GM10248 (cell line): ENCODE measurements at regions not wholly inside any gene's neighbourhood (a gene's known extent, or its start where the extent isn't known, plus 50 kb on each side); places are given as distances from the start of the nearest gene placed in this dataset.

Source experiments
- CTCF ChIA-PET: fragments of 300-600 bp; sonication (Branson Sonifier 250); formaldehyde crosslinking; extraction: SDS; loops from one replicate; lab custom pipeline; 2021; ENCODE audit warnings: antibody characterized with exemption; lab: Yijun Ruan, JAX
- POLR2A ChIA-PET: fragments of 350-650 bp; sonication (Branson Sonifier 250); formaldehyde crosslinking; extraction: SDS; loops from one replicate; lab custom pipeline; 2020; ENCODE audit warnings: antibody characterized with exemption; lab: Yijun Ruan, JAX
- DNase-seq: peaks from one replicate; pipeline ENCODE4 v3.0.0; 2012; ENCODE audit errors: extremely low spot score
- TF ChIP-seq, protein P1 (sequence below): IDR thresholded peaks from 2 replicates; pipeline ENCODE4 v1.5.1; 2012; ENCODE audit warnings: mild to moderate bottlenecking, low read depth; ENCODE audit errors: extremely low read depth, missing control alignments, control extremely low read depth

DNA sequence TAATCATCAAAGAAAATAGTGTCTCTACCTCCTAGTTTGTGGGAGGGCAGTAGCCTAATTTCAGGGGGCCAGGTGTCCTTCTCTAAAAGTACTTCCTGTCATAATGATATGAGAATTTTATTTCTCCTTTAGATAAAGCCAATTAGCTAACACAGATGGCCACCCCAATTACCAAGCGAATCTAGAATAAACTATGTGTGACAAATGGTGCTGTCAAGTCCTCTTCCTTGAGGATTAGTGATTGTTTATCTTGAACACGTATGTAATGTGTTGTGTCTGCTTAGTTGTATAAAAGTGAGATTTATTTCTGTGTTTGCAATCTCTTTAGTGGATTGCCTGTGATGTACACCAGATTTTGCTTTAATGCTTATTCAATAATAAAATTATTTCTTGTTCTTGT lies 1120.0 kb downstream of the SORCS1 start:
- ChIA-PET CTCF (no interaction called here), POLR2A (no interaction called here)
- TF ChIP-seq, protein P1, sequence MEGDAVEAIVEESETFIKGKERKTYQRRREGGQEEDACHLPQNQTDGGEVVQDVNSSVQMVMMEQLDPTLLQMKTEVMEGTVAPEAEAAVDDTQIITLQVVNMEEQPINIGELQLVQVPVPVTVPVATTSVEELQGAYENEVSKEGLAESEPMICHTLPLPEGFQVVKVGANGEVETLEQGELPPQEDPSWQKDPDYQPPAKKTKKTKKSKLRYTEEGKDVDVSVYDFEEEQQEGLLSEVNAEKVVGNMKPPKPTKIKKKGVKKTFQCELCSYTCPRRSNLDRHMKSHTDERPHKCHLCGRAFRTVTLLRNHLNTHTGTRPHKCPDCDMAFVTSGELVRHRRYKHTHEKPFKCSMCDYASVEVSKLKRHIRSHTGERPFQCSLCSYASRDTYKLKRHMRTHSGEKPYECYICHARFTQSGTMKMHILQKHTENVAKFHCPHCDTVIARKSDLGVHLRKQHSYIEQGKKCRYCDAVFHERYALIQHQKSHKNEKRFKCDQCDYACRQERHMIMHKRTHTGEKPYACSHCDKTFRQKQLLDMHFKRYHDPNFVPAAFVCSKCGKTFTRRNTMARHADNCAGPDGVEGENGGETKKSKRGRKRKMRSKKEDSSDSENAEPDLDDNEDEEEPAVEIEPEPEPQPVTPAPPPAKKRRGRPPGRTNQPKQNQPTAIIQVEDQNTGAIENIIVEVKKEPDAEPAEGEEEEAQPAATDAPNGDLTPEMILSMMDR, result no peak
- no peak for DNase-seq

DNA sequence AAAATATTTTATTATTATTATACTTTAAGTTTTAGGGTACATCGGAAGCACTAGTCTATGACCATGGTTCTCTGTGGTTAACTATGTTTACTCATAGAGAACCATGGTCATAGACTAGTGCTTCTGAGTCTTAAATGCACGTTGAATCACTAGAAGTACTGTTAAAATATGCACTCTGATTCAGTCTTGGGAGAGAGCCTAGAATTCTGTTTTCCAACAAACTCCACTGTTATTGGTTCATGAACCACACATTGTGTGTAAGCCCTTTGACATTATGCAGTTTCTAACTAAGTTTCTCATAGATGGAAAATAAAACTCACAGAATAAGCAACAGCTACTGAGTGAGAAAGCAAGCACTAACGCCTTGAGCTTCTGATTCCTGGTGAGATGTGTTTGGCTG lies 1120.6 kb downstream of the SORCS1 start:
- no peak for DNase-seq
- POLR2A ChIA-PET, result no interaction called here
- TF ChIP-seq, protein P1, result no peak
- CTCF ChIA-PET, result no interaction called here

DNA sequence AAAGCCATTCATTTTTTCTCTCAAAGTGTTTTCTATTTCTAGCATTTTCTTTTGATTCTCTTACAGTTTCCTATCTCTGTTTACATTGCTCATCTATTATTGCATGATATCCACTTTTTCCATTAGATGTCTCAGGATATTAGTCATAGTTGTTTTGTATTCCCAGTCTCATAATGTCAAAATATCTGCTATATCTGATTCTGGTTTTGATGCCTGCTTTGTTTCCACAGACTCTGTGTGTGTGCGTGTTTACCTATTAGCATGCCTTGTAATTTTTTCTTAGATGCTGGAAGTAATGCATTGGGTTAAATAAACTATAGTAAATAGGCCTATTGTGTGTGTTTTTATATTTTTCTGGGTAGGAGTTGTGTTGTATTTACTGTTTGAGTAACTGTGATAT lies 1126.3 kb downstream of the SORCS1 start:
- ChIA-PET POLR2A (no interaction called here), CTCF (no interaction called here)
- TF ChIP-seq, protein P1, result no peak
- DNase-seq, result no peak

DNA sequence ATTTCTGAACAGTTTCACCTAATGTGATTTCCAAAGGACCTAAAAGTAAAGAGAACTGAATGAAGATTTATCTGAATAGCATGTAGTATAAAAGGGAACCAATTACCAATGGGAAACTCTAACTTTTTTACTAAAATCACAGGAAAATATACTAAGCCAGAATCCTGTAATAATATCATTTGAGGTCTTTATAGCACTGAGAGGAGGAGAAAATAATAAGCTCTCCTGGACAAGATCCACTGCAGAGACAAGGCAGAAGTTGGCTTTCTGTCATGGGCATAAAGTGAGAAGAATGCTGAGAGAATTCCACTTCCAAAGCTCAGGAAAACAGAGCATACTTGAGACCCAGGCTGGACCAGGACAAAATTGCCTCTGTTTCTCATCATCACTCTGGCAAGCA lies 1131.4 kb downstream of the SORCS1 start:
- POLR2A ChIA-PET, result no interaction called here
- no peak for DNase-seq
- CTCF ChIA-PET, result no interaction called here
- TF ChIP-seq, protein P1, result no peak

DNA sequence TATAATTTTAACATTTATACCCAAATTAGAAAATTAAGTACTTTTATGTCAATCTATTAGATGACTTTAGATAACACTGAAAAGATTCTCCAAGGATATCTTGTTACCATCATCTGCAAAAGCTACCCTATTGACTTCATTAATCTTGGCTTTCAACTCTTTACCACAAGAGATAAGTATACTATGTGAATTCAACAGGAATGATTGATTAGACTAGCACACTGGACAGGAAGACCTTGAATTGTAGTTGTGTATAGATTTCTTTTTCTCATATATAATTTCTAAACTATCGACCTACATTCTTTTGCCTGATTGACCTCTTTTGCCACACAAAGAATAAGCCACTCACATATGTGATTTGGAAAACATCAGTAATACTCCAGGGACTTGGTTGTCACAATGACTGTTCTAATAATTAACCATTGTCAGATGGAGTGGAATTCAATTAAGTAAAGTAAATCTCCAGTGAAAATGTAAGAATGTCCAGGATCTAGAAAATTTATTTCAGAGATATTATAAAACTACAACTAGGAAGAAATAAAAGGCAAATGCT lies 1132.0 kb downstream of the SORCS1 start:
- ChIA-PET POLR2A (no interaction called here), CTCF (no interaction called here)
- DNase-seq, result no peak
- TF ChIP-seq, protein P1, result no peak

DNA sequence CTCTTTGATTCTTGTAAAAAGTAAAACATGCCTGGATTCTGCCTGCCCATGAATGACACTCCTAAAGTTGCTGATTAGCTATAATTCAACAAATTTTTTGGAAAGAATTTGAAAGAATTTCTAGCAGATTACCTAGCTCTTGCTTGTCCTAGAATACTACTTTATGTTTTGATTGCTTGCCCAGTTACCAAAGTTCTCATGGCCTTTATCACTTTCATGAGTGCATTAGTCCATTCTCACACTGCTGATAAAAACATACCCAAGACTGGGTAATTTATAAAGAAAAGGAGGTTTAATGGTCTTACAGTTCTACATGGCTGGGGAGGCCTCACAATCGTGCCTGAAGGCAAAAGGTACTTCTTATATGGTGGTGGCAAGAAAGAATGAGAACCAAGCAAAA lies 1137.3 kb downstream of the SORCS1 start:
- CTCF ChIA-PET, result interaction anchor here (1.4 to 2.1 kb wide), 2 partner anchors 22 to 76 kb away, joined by 4 to 5 read pairs; no protein-coding TSS in a partner anchor
- DNase-seq, result no peak
- POLR2A ChIA-PET, result no interaction called here
- TF ChIP-seq, protein P1, result no peak
